GM18907 (cell line): ENCODE measurements at regions not wholly inside any gene's neighbourhood (a gene's known extent, or its start where the extent isn't known, plus 50 kb on each side); places are given as distances from the start of the nearest gene placed in this dataset.

Experiments used
- ATAC-seq: cut with Tn5 transposase; IDR thresholded peaks from one replicate; pipeline ENCODE4 v1.9.1; 2021; ENCODE audit warnings: mild to moderate bottlenecking, moderate library complexity; ENCODE audit not compliant: unreplicated experiment

DNA sequence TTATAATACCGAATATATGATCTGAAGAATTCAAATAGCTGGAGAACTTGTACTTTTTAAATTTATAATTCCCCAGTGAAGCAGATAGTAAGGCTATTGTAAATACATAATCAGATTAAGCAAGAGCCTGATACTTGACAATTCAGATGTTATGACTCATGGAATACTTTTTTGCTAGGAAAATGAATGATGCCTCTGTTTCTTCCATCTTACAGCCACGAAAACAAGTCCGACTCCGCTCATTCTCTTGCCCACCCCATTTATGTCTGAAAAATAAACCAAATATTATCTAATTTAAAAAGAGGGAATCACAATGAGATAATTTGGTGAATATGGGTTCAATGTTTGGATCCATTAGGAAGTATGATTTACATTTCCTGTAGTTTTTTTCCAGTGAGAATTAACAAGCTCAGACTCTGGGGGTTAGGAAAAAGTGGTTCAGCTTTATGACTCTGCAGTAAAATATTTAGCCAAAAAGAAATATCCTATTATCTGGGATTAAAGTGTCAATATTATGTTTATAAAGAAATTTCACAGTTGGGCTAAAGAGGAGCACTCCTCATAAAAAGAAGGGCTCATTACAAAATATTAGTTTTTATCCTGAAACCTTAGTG, 50.4 kb upstream of the DAB1 start:
- no peak for ATAC-seq
